MCF 10A (cell line): ENCODE measurements at regions not wholly inside any gene's neighbourhood (a gene's known extent, or its start where the extent isn't known, plus 50 kb on each side); places are given as distances from the start of the nearest gene placed in this dataset.
"Not testable (repeated sequence)": the region's sequence is repeated elsewhere in the genome, so short reads cannot be mapped to it uniquely, and the experiment has no call there.

Experiments
- BruUV-seq: library from RNA; stranded (reverse); fragments of 400-500 nt; replicated peaks from 2 replicates; lab custom pipeline; 2021; lab: Mats Ljungman, UMichigan
- CTCF ChIA-PET: fragments of 300-600 bp; sonication (Branson Sonifier 250); formaldehyde crosslinking; extraction: SDS; loops from one replicate; lab custom pipeline; 2021; ENCODE audit warnings: antibody characterized with exemption, inconsistent platforms; lab: Yijun Ruan, JAX
- POLR2A ChIA-PET: fragments of 300-600, 350-650 bp; sonication (Branson Sonifier 250); formaldehyde crosslinking; extraction: SDS; loops from one replicate; lab custom pipeline; 2020; ENCODE audit warnings: antibody characterized with exemption, inconsistent platforms; lab: Yijun Ruan, JAX
- DNase-seq: peaks from one replicate; pipeline ENCODE4 v3.0.0-alpha.2; 2018; ENCODE audit not compliant: unreplicated experiment
- H3K27ac Mint-ChIP-seq: one replicate; pipeline ENCODE4 v1.8.0; 2022; ENCODE audit warnings: mild to moderate bottlenecking, low read depth, mixed read lengths; ENCODE audit not compliant: unreplicated experiment
- H3K27me3 Mint-ChIP-seq: one replicate; pipeline ENCODE4 v1.8.0; 2022; ENCODE audit warnings: mixed read lengths; ENCODE audit not compliant: insufficient read depth, unreplicated experiment
- H3K36me3 Mint-ChIP-seq: one replicate; pipeline ENCODE4 v1.8.0; 2022; ENCODE audit warnings: mild to moderate bottlenecking, moderate library complexity, mixed read lengths; ENCODE audit not compliant: insufficient read depth, unreplicated experiment
- H3K4me1 Mint-ChIP-seq: one replicate; pipeline ENCODE4 v1.8.0; 2022; ENCODE audit warnings: mixed read lengths; ENCODE audit not compliant: insufficient read depth, unreplicated experiment
- H3K4me3 Mint-ChIP-seq: one replicate; pipeline ENCODE4 v1.8.0; 2022; ENCODE audit warnings: mild to moderate bottlenecking, moderate library complexity, mixed read lengths; ENCODE audit not compliant: unreplicated experiment
- H3K9me3 Mint-ChIP-seq: one replicate; pipeline ENCODE4 v1.8.0; 2022; ENCODE audit warnings: mixed read lengths; ENCODE audit not compliant: unreplicated experiment
- CTCF ChIP-seq: fragments of 200-600 bp; IDR thresholded peaks from one replicate; pipeline ENCODE4 v1.8.0; 2022; ENCODE audit warnings: antibody characterized with exemption, mild to moderate bottlenecking; ENCODE audit not compliant: unreplicated experiment
- intact Hi-C: fragments of 100-400 bp; cut with micrococcal nuclease; formaldehyde crosslinking; loops from 2 replicates; pipeline ENCODE4 v1.14.1; 2022

DNA sequence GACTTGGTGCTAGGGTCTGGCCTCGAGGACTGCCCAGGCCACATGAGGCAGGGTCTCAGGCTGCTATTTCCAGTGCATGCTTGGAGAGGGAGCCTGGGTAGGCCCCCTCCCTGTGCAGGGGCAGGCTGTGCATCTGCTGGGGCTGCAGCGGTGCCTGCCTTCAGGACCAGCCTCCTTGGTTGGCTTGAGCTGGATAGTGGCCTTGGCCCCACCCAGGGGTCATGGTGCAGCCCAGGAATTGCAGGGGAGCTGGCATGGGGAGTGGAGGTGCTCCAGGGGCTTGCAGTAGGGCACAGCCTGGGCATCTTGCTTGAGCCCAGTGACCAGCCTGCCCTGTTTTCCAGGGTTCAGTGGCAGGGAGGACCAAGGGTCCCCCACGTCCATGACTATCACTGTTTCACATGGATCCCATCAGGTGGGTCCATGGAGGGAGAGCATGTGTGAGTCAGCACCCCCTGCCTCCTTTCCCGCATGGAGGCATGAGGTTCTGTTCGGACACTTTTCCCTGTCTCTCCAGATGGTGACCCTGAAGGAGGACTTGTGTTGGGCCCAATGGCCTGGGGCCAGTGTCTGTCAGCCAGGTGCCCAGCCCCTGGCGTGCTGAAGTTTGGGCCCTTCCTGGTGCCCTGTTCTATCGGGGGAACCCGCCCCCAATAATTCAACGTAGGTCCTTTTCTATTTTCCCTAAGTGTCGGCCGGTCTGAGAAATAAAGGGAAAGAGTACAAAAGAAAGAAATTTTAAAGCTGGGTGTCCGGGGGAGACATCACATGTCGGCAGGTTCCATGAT, 218.6 kb downstream of the SNRPN start:
- no peaks in the 10 kb centered on the region for H3K4me1 Mint-ChIP-seq
- ChIA-PET POLR2A (no interaction called here), CTCF (interaction anchor here (0.6 kb wide), 1 partner anchor 275 kb away, joined by 3 read pairs; no protein-coding TSS in a partner anchor)
- H3K4me3 Mint-ChIP-seq = no peak overlapping the region
- BruUV-seq = no TSS peak
- H3K27me3 Mint-ChIP-seq = no peaks in the 10 kb centered on the region
- intact Hi-C loops = no loop called here
- no peaks in the 10 kb centered on the region for H3K36me3 Mint-ChIP-seq
- no peak overlapping the region for H3K27ac Mint-ChIP-seq
- DNase-seq = no peak
- TF ChIP-seq CTCF = no peak
- H3K9me3 Mint-ChIP-seq = peaks cover 11% of the 10 kb centered on the region

- BruUV-seq, intact Hi-C loops, H3K27ac Mint-ChIP-seq, H3K36me3 Mint-ChIP-seq, H3K4me3 Mint-ChIP-seq, H3K4me1 Mint-ChIP-seq, POLR2A ChIA-PET, H3K27me3 Mint-ChIP-seq, CTCF ChIA-PET, DNase-seq: not testable (repeated sequence)
- peaks cover 11% of the 10 kb centered on the region for H3K9me3 Mint-ChIP-seq
Measured at GRCh38 chr15:25174149-25174548, 219.4 kb downstream of the SNRPN start.

DNA sequence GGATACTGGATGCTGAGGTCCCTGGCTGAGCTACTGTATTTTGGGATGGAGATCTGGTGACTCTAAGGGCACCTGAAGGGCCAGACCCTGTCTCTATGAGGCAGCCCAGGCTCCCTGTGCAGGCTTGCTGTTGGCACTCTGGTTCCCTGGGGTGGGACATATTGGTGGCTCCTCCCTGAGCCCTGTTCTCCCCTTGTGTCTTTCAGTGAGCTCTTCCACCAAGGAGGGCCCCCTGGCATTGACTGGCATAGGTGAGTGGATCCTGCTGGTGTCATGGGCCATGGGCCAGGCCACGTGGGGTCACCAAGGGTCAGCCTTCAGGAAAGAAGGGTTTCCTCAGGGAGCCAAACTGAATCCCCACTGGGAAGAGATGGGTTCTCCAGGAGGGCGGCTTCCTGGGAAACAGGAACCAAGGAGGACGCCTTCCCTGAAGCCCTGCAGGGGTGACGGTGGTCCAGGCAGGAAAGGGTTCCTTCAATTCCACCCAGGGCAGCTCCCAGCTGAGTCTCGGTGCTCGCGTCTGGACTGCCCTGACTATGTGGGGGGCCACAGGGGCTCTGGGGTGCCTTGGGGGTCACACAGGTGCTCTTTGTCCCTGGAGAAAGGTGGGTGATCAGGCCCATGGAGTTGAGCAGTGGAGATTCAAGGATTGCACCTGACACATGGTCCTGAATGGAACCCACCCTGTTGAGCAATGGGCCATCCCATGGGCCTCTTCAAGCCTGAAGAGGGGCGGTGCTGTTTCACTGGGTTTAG, 220.4 kb downstream of the SNRPN start:
- Mint-ChIP-seq H3K27me3 (no peaks in the 10 kb centered on the region), H3K27ac (no peak overlapping the region), H3K4me3 (no peak overlapping the region), H3K36me3 (peaks cover under 1% of the 10 kb centered on the region), H3K4me1 (no peaks in the 10 kb centered on the region), H3K9me3 (peaks cover 11% of the 10 kb centered on the region)
- no peak for DNase-seq
- CTCF ChIA-PET = interaction anchor here (0.7 kb wide), 1 partner anchor 11 kb away, joined by 3 read pairs; no protein-coding TSS in a partner anchor
- BruUV-seq = no TSS peak
- no peak for TF ChIP-seq CTCF
- POLR2A ChIA-PET = no interaction called here
- intact Hi-C loops = no loop called here

- Mint-ChIP-seq H3K4me1 (no peaks in the 10 kb centered on the region), H3K36me3 (peaks cover 4% of the 10 kb centered on the region), H3K9me3 (peaks cover 11% of the 10 kb centered on the region), H3K27me3 (no peaks in the 10 kb centered on the region), H3K27ac (no peak overlapping the region), H3K4me3 (no peak overlapping the region)
- POLR2A ChIA-PET = no interaction called here
- TF ChIP-seq CTCF = no peak
- DNase-seq = no peak
- intact Hi-C loops = no loop called here
- BruUV-seq = no TSS peak
- CTCF ChIA-PET = no interaction called here
Measured at GRCh38 chr15:25175789-25176615, 221.2 kb downstream of the SNRPN start.
